ENCODE measurements at regions not wholly inside any gene's neighbourhood (a gene's known extent, or its start where the extent isn't known, plus 50 kb on each side); places are given as distances from the start of the nearest gene placed in this dataset.
A peak's percentile ranks its signal among the peaks of the same experiment; 100 is the strongest.

GRCh38 chr1:83775977-83776603 lies 222.8 kb downstream of the TTLL7 start:
- TF ChIP-seq CTCF (IDR thresholded peaks at IDR 0.05) = no peak
- no peak for TF ChIP-seq POLR2A (IDR thresholded peaks at IDR 0.05)
- TF ChIP-seq POLR2AphosphoS5 (IDR thresholded peaks at IDR 0.05) = no peak
- intact Hi-C loops (cut with DNase I; ENCODE audit: low total_unique reads) = no loop called here
- H3K4me1 ChIP-seq = no peaks in the 10 kb centered on the region
- no peaks in the 10 kb centered on the region for H3K9me3 ChIP-seq
- no peak for DNase-seq (ENCODE audit: low spot score in 2 of 2)
- H3K27me3 ChIP-seq = no peaks in the 10 kb centered on the region
- no peak overlapping the region for H3K4me3 ChIP-seq
- H3K36me3 ChIP-seq = no peaks in the 10 kb centered on the region
- H3K27ac ChIP-seq = no peak overlapping the region

GRCh38 chr1:83773059-83773458 lies 225.9 kb downstream of the TTLL7 start:
- H3K9me3 ChIP-seq = no peaks in the 10 kb centered on the region
- H3K27me3 ChIP-seq = no peaks in the 10 kb centered on the region
- no peak overlapping the region for H3K4me3 ChIP-seq
- H3K4me1 ChIP-seq = no peaks in the 10 kb centered on the region
- H3K36me3 ChIP-seq = no peaks in the 10 kb centered on the region
- no peak overlapping the region for H3K27ac ChIP-seq
- TF ChIP-seq POLR2A (IDR thresholded peaks at IDR 0.05) (no peak), POLR2AphosphoS5 (IDR thresholded peaks at IDR 0.05) (no peak)
- intact Hi-C loops (cut with DNase I; ENCODE audit: low total_unique reads) = no loop called here
- no peak for DNase-seq (ENCODE audit: low spot score in 2 of 2)

GRCh38 chr1:83770319-83770661 lies 228.6 kb downstream of the TTLL7 start:
- no peak for DNase-seq (ENCODE audit: low spot score in 2 of 2)
- no peaks in the 10 kb centered on the region for H3K4me1 ChIP-seq
- intact Hi-C loops (cut with DNase I; ENCODE audit: low total_unique reads) = no loop called here

GRCh38 chr1:83769594-83770318 lies 229.2 kb downstream of the TTLL7 start:
- H3K36me3 ChIP-seq = no peaks in the 10 kb centered on the region
- DNase-seq (ENCODE audit: low spot score in 2 of 2) = no peak
- no peak overlapping the region for H3K27ac ChIP-seq
- H3K27me3 ChIP-seq = no peaks in the 10 kb centered on the region
- TF ChIP-seq POLR2A (IDR thresholded peaks at IDR 0.05) = no peak
- no peak for TF ChIP-seq CTCF (IDR thresholded peaks at IDR 0.05)
- TF ChIP-seq POLR2AphosphoS5 (IDR thresholded peaks at IDR 0.05) = no peak
- intact Hi-C loops (cut with DNase I; ENCODE audit: low total_unique reads) = loop anchor here (5.0 kb wide), 1 partner anchor 1032 kb away; no protein-coding TSS in a partner anchor
- no peaks in the 10 kb centered on the region for H3K4me1 ChIP-seq
- H3K4me3 ChIP-seq = peak overlapping the region in 2 of 3 donors; percentile 6 to 36
- H3K9me3 ChIP-seq = no peaks in the 10 kb centered on the region

More at GRCh38 chr1:83770319-83770661, 228.6 kb downstream of the TTLL7 start:
- H3K36me3 ChIP-seq = no peaks in the 10 kb centered on the region
- H3K27ac ChIP-seq = no peak overlapping the region
- no peaks in the 10 kb centered on the region for H3K27me3 ChIP-seq
- no peak for TF ChIP-seq POLR2AphosphoS5 (IDR thresholded peaks at IDR 0.05)
- no peak for TF ChIP-seq CTCF (IDR thresholded peaks at IDR 0.05)
- no peak for TF ChIP-seq POLR2A (IDR thresholded peaks at IDR 0.05)
- H3K4me3 ChIP-seq = no peak overlapping the region
- H3K9me3 ChIP-seq = no peaks in the 10 kb centered on the region

- Histone ChIP-seq H3K4me1 (no peaks in the 10 kb centered on the region), H3K27me3 (no peaks in the 10 kb centered on the region), H3K4me3 (peak overlapping the region in 2 of 3 donors; percentile 6 to 36), H3K27ac (no peak overlapping the region), H3K36me3 (no peaks in the 10 kb centered on the region), H3K9me3 (no peaks in the 10 kb centered on the region)
- TF ChIP-seq POLR2AphosphoS5 (IDR thresholded peaks at IDR 0.05) (no peak), CTCF (IDR thresholded peaks at IDR 0.05) (no peak), POLR2A (IDR thresholded peaks at IDR 0.05) (no peak)
- intact Hi-C loops (cut with DNase I; ENCODE audit: low total_unique reads) = loop anchor here (5.0 kb wide), 1 partner anchor 1032 kb away; no protein-coding TSS in a partner anchor
- DNase-seq (ENCODE audit: low spot score in 2 of 2) = no peak
Observed at GRCh38 chr1:83769072-83769471, 229.9 kb downstream of the TTLL7 start.
